ENCODE measurements at regions not wholly inside any gene's neighbourhood (a gene's known extent, or its start where the extent isn't known, plus 50 kb on each side); places are given as distances from the start of the nearest gene placed in this dataset.

DNA sequence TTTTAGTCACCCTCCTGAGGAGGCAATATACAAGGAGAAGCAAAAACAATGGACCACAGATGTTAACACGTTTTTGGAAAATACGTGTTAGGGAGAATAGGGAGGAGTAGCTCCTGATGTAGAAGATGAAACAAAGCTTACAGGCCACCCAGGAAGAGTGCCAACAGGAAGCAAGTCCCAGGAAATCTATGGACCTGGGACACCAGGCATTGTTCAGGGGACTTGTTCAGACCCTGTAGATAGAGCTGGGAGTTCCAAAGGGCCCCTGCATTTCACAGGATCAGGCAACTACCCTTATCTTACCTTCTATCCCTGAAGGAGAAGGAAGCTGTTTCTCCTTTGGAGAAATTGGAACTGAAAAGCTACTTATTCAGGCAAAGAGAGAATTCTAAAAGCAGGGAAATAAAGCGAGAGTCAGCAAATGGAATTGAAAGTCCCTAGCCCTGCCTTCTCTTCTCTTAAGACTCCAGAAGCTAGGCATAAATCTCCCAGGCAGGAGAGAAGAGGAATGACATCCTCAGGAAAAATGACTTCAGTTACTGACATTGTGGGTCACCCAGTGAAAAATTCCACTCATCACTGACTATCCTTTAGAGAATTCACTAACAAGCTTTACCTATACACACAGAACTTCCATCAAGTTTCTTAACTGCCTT, 77.7 kb upstream of the FAM3C start:
- Histone ChIP-seq H3K4me3 (ENCODE audit: low read depth, low read length, poor library complexity, severe bottlenecking) (no peak overlapping the region), H3K36me3 (ENCODE audit: insufficient read depth, low read length, poor library complexity, severe bottlenecking) (no peaks in the 10 kb centered on the region), H3K27ac (ENCODE audit: low read depth, low read length, poor library complexity, severe bottlenecking) (no peak overlapping the region), H3K9me3 (ENCODE audit: low read depth, low read length, poor library complexity, severe bottlenecking) (no peaks in the 10 kb centered on the region), H3K27me3 (replicated peaks; ENCODE audit: insufficient read depth, low read depth, low read length, poor library complexity) (no peaks in the 10 kb centered on the region), H3K4me1 (ENCODE audit: insufficient read depth, low read length, poor library complexity, severe bottlenecking) (no peaks in the 10 kb centered on the region)
- intact Hi-C loops (cut with micrococcal nuclease; ENCODE audit: unreplicated experiment) = no loop called here
- CTCF ChIA-PET = no interaction called here
- DNase-seq (ENCODE audit: low spot score) = no peak
- POLR2A ChIA-PET (ENCODE audit: low non-redundant PET) = interaction anchor here (0.6 kb wide), 2 partner anchors 17 to 1237 kb away, joined by 3 read pairs; no protein-coding TSS in a partner anchor
- no TSS peak for BruUV-seq (replicated peaks)
- TF ChIP-seq EZH2 (IDR thresholded peaks at IDR 0.05; ENCODE audit: borderline replicate concordance, low read depth, low read length, poor library complexity, severe bottlenecking) (no peak), CTCF (conservative IDR thresholded peaks at IDR 0.05; ENCODE audit: low read depth, low read length) (no peak)

DNA sequence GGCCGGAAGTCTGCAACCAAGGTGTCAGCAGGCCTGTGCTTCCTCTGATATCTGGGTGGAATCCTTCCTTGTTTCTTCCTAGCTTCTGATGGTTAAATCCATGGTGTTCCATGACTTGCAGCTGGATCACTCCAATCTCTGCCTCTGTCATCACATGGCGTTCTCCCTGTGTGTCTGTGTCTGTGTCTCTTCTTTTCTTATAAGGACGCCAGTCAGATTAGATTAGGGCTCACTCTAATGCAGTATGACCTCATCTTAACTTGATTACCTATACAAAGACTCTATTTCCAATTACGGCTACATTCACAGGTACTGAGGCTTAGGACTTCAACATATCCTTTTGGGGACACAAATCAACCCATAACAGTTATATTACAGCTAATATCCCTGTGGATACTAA, 70.3 kb upstream of the FAM3C start:
- H3K36me3 ChIP-seq (ENCODE audit: insufficient read depth, low read length, poor library complexity, severe bottlenecking) = no peaks in the 10 kb centered on the region
- TF ChIP-seq EZH2 (IDR thresholded peaks at IDR 0.05; ENCODE audit: borderline replicate concordance, low read depth, low read length, poor library complexity, severe bottlenecking) (no peak), CTCF (conservative IDR thresholded peaks at IDR 0.05; ENCODE audit: low read depth, low read length) (no peak)
- no TSS peak for BruUV-seq (replicated peaks)
- intact Hi-C loops (cut with micrococcal nuclease; ENCODE audit: unreplicated experiment) = no loop called here
- H3K4me1 ChIP-seq (ENCODE audit: insufficient read depth, low read length, poor library complexity, severe bottlenecking) = no peaks in the 10 kb centered on the region
- POLR2A ChIA-PET (ENCODE audit: low non-redundant PET) = no interaction called here
- H3K4me3 ChIP-seq (ENCODE audit: low read depth, low read length, poor library complexity, severe bottlenecking) = no peak overlapping the region
- no peak overlapping the region for H3K27ac ChIP-seq (ENCODE audit: low read depth, low read length, poor library complexity, severe bottlenecking)
- no peaks in the 10 kb centered on the region for H3K27me3 ChIP-seq (replicated peaks; ENCODE audit: insufficient read depth, low read depth, low read length, poor library complexity)
- CTCF ChIA-PET = no interaction called here
- no peaks in the 10 kb centered on the region for H3K9me3 ChIP-seq (ENCODE audit: low read depth, low read length, poor library complexity, severe bottlenecking)
- DNase-seq (ENCODE audit: low spot score) = no peak

- no peak for TF ChIP-seq CTCF (conservative IDR thresholded peaks at IDR 0.05; ENCODE audit: low read depth, low read length)
- no peak for TF ChIP-seq EZH2 (IDR thresholded peaks at IDR 0.05; ENCODE audit: borderline replicate concordance, low read depth, low read length, poor library complexity, severe bottlenecking)
- intact Hi-C loops (cut with micrococcal nuclease; ENCODE audit: unreplicated experiment) = no loop called here
- no peaks in the 10 kb centered on the region for H3K36me3 ChIP-seq (ENCODE audit: insufficient read depth, low read length, poor library complexity, severe bottlenecking)
- H3K4me3 ChIP-seq (ENCODE audit: low read depth, low read length, poor library complexity, severe bottlenecking) = no peak overlapping the region
- POLR2A ChIA-PET (ENCODE audit: low non-redundant PET) = no interaction called here
- CTCF ChIA-PET = no interaction called here
- no TSS peak for BruUV-seq (replicated peaks)
- H3K27ac ChIP-seq (ENCODE audit: low read depth, low read length, poor library complexity, severe bottlenecking) = no peak overlapping the region
- H3K9me3 ChIP-seq (ENCODE audit: low read depth, low read length, poor library complexity, severe bottlenecking) = no peaks in the 10 kb centered on the region
- H3K27me3 ChIP-seq (replicated peaks; ENCODE audit: insufficient read depth, low read depth, low read length, poor library complexity) = no peaks in the 10 kb centered on the region
- DNase-seq (ENCODE audit: low spot score) = no peak
- no peaks in the 10 kb centered on the region for H3K4me1 ChIP-seq (ENCODE audit: insufficient read depth, low read length, poor library complexity, severe bottlenecking)
Measured at GRCh38 chr7:121459148-121459547, 63.0 kb upstream of the FAM3C start.

Measured in A673 (cell line).